Thyroid gland (tissue), 4 donors: ENCODE measurements at regions not wholly inside any gene's neighbourhood (a gene's known extent, or its start where the extent isn't known, plus 50 kb on each side); places are given as distances from the start of the nearest gene placed in this dataset.

Source experiments
- POLR2A ChIP-seq, 2 donors: fragments of 450-650 bp; IDR thresholded peaks; one replicate each; pipeline ENCODE4 v1.6.1; 2017; ENCODE audit warnings: antibody characterized with exemption in 2 of 2, mild to moderate bottlenecking in 2 of 2, moderate library complexity in 1 of 2
- TF ChIP-seq, protein P1 (sequence below), 6 experiments: fragments of 200-600 bp in 3 of 6; fragments of 450-650 bp in 3 of 6; sonication (generic) in 3 of 6; IDR thresholded peaks; one replicate each; pipeline ENCODE4 v1.5.1; 2016 to 2019; ENCODE audit warnings: antibody characterized with exemption in 6 of 6, mild to moderate bottlenecking in 2 of 6, inconsistent platforms in 1 of 6, moderate library complexity in 1 of 6

DNA sequence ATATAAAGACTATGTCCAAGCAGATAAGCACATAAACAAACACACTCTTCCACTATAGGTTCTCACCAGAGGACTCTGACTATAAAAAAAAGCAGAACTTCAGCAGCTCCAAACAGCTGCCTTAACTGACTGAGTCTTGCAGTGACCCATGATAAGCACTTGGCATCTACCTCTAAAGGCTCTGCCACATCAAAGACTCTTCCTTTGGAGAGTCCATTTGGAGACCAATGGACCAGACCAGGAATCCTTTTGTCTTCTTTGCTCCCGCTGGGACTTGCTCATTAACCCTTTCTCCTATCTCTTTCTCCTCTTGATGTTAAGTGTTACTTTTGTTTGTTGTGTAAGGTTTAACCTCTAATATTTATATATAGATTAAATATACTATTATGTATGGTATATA, 424.1 kb downstream of the RSL24D1 start:
- TF ChIP-seq, protein P1, sequence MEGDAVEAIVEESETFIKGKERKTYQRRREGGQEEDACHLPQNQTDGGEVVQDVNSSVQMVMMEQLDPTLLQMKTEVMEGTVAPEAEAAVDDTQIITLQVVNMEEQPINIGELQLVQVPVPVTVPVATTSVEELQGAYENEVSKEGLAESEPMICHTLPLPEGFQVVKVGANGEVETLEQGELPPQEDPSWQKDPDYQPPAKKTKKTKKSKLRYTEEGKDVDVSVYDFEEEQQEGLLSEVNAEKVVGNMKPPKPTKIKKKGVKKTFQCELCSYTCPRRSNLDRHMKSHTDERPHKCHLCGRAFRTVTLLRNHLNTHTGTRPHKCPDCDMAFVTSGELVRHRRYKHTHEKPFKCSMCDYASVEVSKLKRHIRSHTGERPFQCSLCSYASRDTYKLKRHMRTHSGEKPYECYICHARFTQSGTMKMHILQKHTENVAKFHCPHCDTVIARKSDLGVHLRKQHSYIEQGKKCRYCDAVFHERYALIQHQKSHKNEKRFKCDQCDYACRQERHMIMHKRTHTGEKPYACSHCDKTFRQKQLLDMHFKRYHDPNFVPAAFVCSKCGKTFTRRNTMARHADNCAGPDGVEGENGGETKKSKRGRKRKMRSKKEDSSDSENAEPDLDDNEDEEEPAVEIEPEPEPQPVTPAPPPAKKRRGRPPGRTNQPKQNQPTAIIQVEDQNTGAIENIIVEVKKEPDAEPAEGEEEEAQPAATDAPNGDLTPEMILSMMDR (IDR thresholded peaks at IDR 0.05) = no peak
- no peak for TF ChIP-seq POLR2A (IDR thresholded peaks at IDR 0.05)
